Glutamatergic neuron (in vitro differentiated cells): ENCODE measurements at regions not wholly inside any gene's neighbourhood (a gene's known extent, or its start where the extent isn't known, plus 50 kb on each side); places are given as distances from the start of the nearest gene placed in this dataset.

ENCODE experiments used
- DNase-seq: peaks from one replicate; pipeline ENCODE4 v3.0.0; 2022
- H3K27ac Mint-ChIP-seq: one replicate; pipeline ENCODE4 v1.8.0; 2020; ENCODE audit warnings: mild to moderate bottlenecking, mixed read lengths, inconsistent platforms; ENCODE audit not compliant: unreplicated experiment
- H3K27me3 Mint-ChIP-seq: one replicate; pipeline ENCODE4 v1.8.0; 2020; ENCODE audit warnings: mild to moderate bottlenecking, moderate library complexity, mixed read lengths, inconsistent platforms; ENCODE audit not compliant: unreplicated experiment
- H3K36me3 Mint-ChIP-seq: one replicate; pipeline ENCODE4 v1.8.0; 2020; ENCODE audit warnings: mild to moderate bottlenecking, mixed read lengths, inconsistent platforms; ENCODE audit not compliant: unreplicated experiment
- H3K4me1 Mint-ChIP-seq: one replicate; pipeline ENCODE4 v1.8.0; 2020; ENCODE audit warnings: mild to moderate bottlenecking, low read depth, mixed read lengths, inconsistent platforms; ENCODE audit not compliant: unreplicated experiment
- H3K4me3 Mint-ChIP-seq: one replicate; pipeline ENCODE4 v1.8.0; 2020; ENCODE audit warnings: mild to moderate bottlenecking, mixed read lengths, inconsistent platforms; ENCODE audit not compliant: unreplicated experiment
- H3K9me3 Mint-ChIP-seq: one replicate; pipeline ENCODE4 v1.8.0; 2020; ENCODE audit warnings: mild to moderate bottlenecking, moderate library complexity, mixed read lengths, inconsistent platforms; ENCODE audit not compliant: unreplicated experiment
- TF ChIP-seq, protein P1 (sequence below): fragments of 200-600 bp; sonication (generic); IDR thresholded peaks from one replicate; pipeline ENCODE4 v1.5.0; 2021; ENCODE audit not compliant: partially characterized antibody, unreplicated experiment

DNA sequence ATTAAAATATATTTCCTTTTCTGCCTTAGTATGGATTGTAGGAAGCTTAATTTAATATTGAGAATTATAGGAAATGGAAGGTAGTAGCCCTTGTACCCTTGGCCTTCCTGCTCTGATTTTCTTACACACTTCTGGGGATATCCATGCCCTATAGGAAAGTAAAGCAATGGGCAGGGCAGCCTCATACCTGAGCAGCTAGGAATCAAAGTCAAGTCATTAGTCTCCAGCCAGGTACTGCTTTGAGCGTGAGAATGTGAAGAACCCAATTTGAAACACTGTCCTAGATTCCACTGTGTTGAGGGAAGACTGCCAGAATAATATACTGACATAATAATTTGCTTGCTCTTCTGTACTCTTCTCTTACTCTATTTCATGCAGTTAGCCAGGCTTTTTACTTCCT, 51.0 kb upstream of the L3MBTL3 start:
- Mint-ChIP-seq H3K4me1 (no peaks in the 10 kb centered on the region), H3K4me3 (no peak overlapping the region), H3K9me3 (no peaks in the 10 kb centered on the region), H3K36me3 (no peaks in the 10 kb centered on the region), H3K27ac (no peak overlapping the region), H3K27me3 (no peaks in the 10 kb centered on the region)
- DNase-seq = no peak
- TF ChIP-seq, protein P1, sequence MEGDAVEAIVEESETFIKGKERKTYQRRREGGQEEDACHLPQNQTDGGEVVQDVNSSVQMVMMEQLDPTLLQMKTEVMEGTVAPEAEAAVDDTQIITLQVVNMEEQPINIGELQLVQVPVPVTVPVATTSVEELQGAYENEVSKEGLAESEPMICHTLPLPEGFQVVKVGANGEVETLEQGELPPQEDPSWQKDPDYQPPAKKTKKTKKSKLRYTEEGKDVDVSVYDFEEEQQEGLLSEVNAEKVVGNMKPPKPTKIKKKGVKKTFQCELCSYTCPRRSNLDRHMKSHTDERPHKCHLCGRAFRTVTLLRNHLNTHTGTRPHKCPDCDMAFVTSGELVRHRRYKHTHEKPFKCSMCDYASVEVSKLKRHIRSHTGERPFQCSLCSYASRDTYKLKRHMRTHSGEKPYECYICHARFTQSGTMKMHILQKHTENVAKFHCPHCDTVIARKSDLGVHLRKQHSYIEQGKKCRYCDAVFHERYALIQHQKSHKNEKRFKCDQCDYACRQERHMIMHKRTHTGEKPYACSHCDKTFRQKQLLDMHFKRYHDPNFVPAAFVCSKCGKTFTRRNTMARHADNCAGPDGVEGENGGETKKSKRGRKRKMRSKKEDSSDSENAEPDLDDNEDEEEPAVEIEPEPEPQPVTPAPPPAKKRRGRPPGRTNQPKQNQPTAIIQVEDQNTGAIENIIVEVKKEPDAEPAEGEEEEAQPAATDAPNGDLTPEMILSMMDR = no peak

DNA sequence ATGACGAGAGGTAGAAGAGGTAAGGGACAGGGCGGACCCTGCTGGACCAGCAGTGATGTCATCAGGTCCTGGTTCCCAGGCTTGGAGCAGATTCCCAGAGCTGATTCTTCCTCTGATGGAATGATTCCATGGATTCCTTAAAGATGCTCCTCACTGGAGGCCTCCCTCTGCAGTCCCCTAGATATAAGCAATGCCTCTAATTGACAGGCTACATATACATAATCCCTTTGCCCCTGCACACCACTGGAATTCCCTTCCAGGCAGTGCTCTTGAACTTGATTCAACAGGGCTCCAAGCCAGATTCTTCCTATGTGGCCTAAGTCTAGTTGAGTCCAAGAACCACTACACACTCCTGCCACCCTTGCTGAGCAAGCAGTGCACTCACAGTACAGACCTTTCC, 52.3 kb upstream of the L3MBTL3 start:
- TF ChIP-seq, protein P1 = no peak
- Mint-ChIP-seq H3K4me3 (no peak overlapping the region), H3K36me3 (no peaks in the 10 kb centered on the region), H3K9me3 (no peaks in the 10 kb centered on the region), H3K27ac (no peak overlapping the region), H3K4me1 (no peaks in the 10 kb centered on the region), H3K27me3 (no peaks in the 10 kb centered on the region)
- DNase-seq = no peak

DNA sequence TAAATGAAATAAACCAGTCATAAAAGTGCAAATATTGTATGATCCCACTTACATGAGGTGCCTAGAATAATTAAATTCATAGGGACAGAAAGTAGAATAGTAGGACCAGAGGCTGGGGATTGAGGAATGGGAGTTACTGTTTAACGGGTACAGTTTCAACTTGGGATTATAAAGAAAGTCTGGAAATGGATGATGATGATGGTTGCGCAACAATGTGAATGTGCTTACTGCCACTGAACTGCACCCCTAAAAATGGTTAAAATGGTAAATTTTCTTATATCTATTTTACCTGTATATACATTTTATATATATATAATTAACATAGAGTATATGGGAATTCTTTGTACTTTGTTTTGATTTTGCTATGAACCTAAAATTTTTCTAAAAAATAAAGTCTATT, 53.3 kb upstream of the L3MBTL3 start:
- TF ChIP-seq, protein P1 = no peak
- H3K4me3 Mint-ChIP-seq = no peak overlapping the region
- no peaks in the 10 kb centered on the region for H3K9me3 Mint-ChIP-seq
- no peak for DNase-seq
- no peaks in the 10 kb centered on the region for H3K4me1 Mint-ChIP-seq
- no peaks in the 10 kb centered on the region for H3K36me3 Mint-ChIP-seq
- no peak overlapping the region for H3K27ac Mint-ChIP-seq
- no peaks in the 10 kb centered on the region for H3K27me3 Mint-ChIP-seq

DNA sequence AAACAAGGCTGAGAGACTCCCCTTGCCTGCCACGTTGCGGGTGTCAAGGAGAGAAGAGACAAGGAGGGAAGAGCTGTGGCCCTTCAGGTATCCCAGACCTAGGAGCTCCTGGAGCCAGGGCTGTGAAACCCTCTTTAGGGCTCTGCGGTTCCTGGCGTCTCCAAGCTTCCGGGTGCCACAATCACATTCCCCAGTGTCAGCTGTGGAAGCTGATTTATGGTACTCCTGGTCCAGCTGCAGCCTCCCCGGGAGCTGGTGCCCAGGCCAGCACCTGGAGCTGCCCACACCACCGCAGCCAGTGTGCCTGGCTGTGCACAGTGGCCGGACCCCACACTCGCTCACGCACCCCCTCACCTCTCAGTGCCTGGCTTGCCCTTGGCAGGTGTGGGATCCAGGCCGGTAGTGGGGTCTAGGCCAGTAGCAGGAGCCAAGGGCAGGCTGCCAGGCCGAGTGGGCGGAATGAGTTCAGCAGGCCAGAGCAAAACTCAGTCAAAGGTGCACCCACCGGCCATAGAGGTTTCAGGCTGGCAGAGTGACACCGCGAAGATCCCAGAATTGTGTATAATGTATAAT, 58.9 kb upstream of the L3MBTL3 start:
- no peak for DNase-seq
- H3K27me3 Mint-ChIP-seq = no peaks in the 10 kb centered on the region
- H3K36me3 Mint-ChIP-seq = no peaks in the 10 kb centered on the region
- no peak overlapping the region for H3K4me3 Mint-ChIP-seq
- no peak overlapping the region for H3K27ac Mint-ChIP-seq
- TF ChIP-seq, protein P1 = no peak
- no peaks in the 10 kb centered on the region for H3K4me1 Mint-ChIP-seq
- peaks cover 2% of the 10 kb centered on the region for H3K9me3 Mint-ChIP-seq

DNA sequence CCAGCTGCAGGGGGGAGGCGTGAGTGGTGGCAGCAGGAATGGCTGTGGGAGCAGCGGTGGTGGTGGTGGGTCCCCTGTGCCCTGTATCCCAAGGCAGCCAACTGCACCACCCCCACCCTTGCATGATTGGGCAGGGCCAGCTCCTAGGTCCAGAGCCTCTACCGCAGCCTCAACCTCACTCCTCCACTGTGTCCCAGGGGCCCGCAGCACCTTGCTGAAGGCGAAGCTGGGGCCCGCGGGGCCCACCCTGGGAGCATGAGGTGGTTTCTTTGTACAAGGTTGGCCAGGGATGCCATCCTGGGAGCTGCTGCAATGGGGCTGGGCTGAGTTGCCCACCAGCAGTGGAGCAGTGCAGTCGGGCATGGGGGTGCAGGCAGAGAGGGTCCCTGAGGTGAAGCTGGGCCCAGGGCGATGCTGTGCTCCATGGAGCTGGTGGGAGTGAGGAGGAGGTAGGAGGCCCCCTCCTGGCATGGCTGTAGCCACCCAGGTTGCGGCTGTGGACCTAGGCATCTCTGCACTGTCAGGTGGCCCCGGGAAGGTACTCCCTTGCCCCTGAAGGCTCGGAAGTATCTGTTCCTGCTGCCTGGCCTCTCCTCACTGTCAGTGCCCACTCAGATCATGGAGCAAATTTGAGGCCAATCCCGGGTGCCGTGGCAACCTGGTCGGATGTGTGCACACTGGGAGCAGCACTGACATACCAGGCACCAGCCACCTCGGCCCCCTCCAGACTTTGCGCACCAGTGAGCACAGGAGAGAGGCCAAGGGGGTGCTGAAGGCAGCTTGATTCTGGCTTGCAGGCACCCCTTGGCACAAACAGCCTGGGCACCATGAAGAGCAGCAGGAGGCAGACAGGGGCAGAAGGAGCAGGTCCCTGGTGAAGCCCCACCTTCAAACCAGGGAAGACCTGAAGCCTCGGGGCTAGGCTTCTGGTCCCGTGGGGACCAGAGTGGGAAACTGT, 60.2 kb upstream of the L3MBTL3 start:
- TF ChIP-seq, protein P1 = no peak
- Mint-ChIP-seq H3K27ac (no peak overlapping the region), H3K9me3 (peaks cover 2% of the 10 kb centered on the region), H3K4me1 (no peaks in the 10 kb centered on the region), H3K27me3 (peaks cover 1% of the 10 kb centered on the region), H3K4me3 (no peak overlapping the region), H3K36me3 (no peaks in the 10 kb centered on the region)
- no peak for DNase-seq
